ENCODE measurements at regions not wholly inside any gene's neighbourhood (a gene's known extent, or its start where the extent isn't known, plus 50 kb on each side); places are given as distances from the start of the nearest gene placed in this dataset.

DNA sequence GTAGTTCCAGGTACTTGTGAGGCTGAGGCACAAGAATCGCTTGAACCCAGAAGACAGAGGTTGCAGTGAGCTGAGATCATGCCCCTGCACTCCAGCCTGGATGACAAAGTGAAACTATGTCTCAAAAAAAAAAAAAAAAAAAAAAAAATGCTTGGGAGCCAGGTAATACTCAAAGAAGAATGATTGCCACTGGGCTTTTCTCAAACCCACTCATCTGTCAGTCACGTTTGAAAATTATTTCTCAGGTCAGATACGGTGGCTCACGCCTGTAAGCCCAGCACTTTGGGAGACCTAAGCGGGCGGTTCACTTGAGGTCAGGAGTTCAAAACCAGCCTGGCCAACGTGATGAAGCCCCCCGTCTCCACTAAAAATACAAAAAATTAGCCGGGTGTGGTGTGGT, 155.7 kb downstream of the RELL1 start:
- TF ChIP-seq, protein P1, sequence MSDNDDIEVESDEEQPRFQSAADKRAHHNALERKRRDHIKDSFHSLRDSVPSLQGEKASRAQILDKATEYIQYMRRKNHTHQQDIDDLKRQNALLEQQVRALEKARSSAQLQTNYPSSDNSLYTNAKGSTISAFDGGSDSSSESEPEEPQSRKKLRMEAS (IDR thresholded peaks at IDR 0.05; ENCODE audit: low read depth, low read length): no peak
- TF ChIP-seq, protein P2, sequence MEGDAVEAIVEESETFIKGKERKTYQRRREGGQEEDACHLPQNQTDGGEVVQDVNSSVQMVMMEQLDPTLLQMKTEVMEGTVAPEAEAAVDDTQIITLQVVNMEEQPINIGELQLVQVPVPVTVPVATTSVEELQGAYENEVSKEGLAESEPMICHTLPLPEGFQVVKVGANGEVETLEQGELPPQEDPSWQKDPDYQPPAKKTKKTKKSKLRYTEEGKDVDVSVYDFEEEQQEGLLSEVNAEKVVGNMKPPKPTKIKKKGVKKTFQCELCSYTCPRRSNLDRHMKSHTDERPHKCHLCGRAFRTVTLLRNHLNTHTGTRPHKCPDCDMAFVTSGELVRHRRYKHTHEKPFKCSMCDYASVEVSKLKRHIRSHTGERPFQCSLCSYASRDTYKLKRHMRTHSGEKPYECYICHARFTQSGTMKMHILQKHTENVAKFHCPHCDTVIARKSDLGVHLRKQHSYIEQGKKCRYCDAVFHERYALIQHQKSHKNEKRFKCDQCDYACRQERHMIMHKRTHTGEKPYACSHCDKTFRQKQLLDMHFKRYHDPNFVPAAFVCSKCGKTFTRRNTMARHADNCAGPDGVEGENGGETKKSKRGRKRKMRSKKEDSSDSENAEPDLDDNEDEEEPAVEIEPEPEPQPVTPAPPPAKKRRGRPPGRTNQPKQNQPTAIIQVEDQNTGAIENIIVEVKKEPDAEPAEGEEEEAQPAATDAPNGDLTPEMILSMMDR (IDR thresholded peaks at IDR 0.05; ENCODE audit: low read depth, low read length): no peak
